Upper lobe of right lung (tissue), 1 donor: ENCODE measurements at regions not wholly inside any gene's neighbourhood (a gene's known extent, or its start where the extent isn't known, plus 50 kb on each side); places are given as distances from the start of the nearest gene placed in this dataset.

Source experiments
- ATAC-seq: fragments of 200-7000 bp; cut with Tn5 transposase; one replicate; pipeline ENCODE4 v1.9.1; 2020; ENCODE audit warnings: mild to moderate bottlenecking, moderate library complexity
- DNase-seq: peaks from one replicate; pipeline ENCODE4 v3.0.0-alpha.2; 2020
- H3K27ac ChIP-seq: fragments of 200-600 bp; one replicate; pipeline ENCODE4 v1.8.0; 2022
- H3K27me3 ChIP-seq: fragments of 200-600 bp; one replicate; pipeline ENCODE4 v1.8.0; 2022; ENCODE audit warnings: mild to moderate bottlenecking
- H3K36me3 ChIP-seq: fragments of 200-600 bp; one replicate; pipeline ENCODE4 v1.8.0; 2022
- H3K4me1 ChIP-seq: fragments of 200-600 bp; one replicate; pipeline ENCODE4 v1.8.0; 2022
- H3K4me3 ChIP-seq: fragments of 200-600 bp; one replicate; pipeline ENCODE4 v1.8.0; 2022; ENCODE audit warnings: mild to moderate bottlenecking
- H3K9me3 ChIP-seq: fragments of 200-600 bp; one replicate; pipeline ENCODE4 v1.8.0; 2022
- intact Hi-C: fragments of 100-400 bp; cut with DNase I; formaldehyde crosslinking; loops from one replicate; pipeline ENCODE4 v1.11.0; 2022
- TF ChIP-seq, protein P1 (sequence below): fragments of 200-600 bp; IDR thresholded peaks from one replicate; pipeline ENCODE4 v1.8.0; 2022; ENCODE audit warnings: antibody characterized with exemption
- donor health status: DM: no; HTN: yes; CAD: no; lungs with severe emphysema.

DNA sequence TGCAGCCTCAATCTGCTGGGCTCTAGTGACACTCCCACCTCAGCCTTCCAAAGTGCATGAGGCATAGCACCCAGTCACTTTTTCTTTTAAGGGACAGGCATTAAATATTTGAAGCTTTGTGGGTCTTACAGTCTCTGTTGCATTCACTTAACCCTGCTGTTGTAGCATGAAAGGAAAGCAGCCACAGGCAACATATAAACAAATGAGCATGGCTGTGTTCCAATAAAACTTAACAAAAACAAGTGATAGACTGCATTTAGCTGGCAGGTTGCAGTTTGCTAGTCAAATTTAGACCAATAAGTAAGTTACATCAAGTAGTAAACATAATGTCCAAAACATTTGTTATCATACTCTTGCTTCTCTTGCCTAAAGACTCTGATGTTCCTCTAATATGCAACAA, 297.3 kb upstream of the MMADHC start:
- no peak for ATAC-seq
- no peak for DNase-seq
- no peak overlapping the region for H3K27ac ChIP-seq

GRCh38 chr2:149877913-149878312, 290.3 kb upstream of the MMADHC start:
- DNase-seq (no peak), ATAC-seq (no peak)
- TF ChIP-seq, protein P1, sequence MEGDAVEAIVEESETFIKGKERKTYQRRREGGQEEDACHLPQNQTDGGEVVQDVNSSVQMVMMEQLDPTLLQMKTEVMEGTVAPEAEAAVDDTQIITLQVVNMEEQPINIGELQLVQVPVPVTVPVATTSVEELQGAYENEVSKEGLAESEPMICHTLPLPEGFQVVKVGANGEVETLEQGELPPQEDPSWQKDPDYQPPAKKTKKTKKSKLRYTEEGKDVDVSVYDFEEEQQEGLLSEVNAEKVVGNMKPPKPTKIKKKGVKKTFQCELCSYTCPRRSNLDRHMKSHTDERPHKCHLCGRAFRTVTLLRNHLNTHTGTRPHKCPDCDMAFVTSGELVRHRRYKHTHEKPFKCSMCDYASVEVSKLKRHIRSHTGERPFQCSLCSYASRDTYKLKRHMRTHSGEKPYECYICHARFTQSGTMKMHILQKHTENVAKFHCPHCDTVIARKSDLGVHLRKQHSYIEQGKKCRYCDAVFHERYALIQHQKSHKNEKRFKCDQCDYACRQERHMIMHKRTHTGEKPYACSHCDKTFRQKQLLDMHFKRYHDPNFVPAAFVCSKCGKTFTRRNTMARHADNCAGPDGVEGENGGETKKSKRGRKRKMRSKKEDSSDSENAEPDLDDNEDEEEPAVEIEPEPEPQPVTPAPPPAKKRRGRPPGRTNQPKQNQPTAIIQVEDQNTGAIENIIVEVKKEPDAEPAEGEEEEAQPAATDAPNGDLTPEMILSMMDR, result no peak
- H3K27me3 ChIP-seq, result no peaks in the 10 kb centered on the region
- intact Hi-C loops, result no loop called here
- no peaks in the 10 kb centered on the region for H3K4me1 ChIP-seq
- no peaks in the 10 kb centered on the region for H3K36me3 ChIP-seq
- H3K4me3 ChIP-seq, result no peak overlapping the region
- H3K9me3 ChIP-seq, result no peaks in the 10 kb centered on the region
- H3K27ac ChIP-seq, result no peak overlapping the region

More for the DNA sequence above, 297.3 kb upstream of the MMADHC start:
- intact Hi-C loops, result no loop called here
- Histone ChIP-seq H3K27me3 (no peaks in the 10 kb centered on the region), H3K4me3 (no peak overlapping the region), H3K4me1 (no peaks in the 10 kb centered on the region), H3K36me3 (no peaks in the 10 kb centered on the region), H3K9me3 (no peaks in the 10 kb centered on the region)
- TF ChIP-seq, protein P1, result no peak

DNA sequence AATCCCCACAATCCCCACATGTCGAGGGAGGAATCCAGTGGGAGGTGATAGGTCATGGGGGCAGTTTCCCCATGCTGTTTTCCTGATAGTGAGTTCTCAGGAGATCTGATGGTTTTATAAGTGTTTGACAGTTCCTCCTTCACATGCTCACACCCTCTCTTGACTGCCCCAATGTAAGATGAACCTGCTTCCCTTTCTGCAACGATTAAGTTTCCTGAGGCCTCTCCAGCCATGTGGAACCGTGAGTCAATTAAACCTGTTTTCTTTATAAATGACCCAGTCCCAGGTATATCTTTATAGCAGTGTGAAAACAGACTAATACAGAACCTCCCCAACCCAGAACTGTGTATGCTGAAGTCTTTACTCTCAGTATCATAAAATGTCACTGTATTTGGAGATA, 289.5 kb upstream of the MMADHC start:
- ATAC-seq (no peak), DNase-seq (no peak)
- no peak overlapping the region for H3K27ac ChIP-seq
- H3K4me1 ChIP-seq, result no peaks in the 10 kb centered on the region
- no peaks in the 10 kb centered on the region for H3K9me3 ChIP-seq
- H3K27me3 ChIP-seq, result no peaks in the 10 kb centered on the region
- TF ChIP-seq, protein P1, result no peak
- no peaks in the 10 kb centered on the region for H3K36me3 ChIP-seq
- intact Hi-C loops, result no loop called here
- H3K4me3 ChIP-seq, result no peak overlapping the region

GRCh38 chr2:149873936-149874335, 286.4 kb upstream of the MMADHC start:
- H3K4me1 ChIP-seq, result no peaks in the 10 kb centered on the region
- no peak overlapping the region for H3K4me3 ChIP-seq
- no peak overlapping the region for H3K27ac ChIP-seq
- TF ChIP-seq, protein P1, result no peak
- H3K36me3 ChIP-seq, result no peaks in the 10 kb centered on the region
- DNase-seq, result no peak
- no peaks in the 10 kb centered on the region for H3K9me3 ChIP-seq
- no peaks in the 10 kb centered on the region for H3K27me3 ChIP-seq
- ATAC-seq, result no peak
- intact Hi-C loops, result no loop called here

- ATAC-seq, result no peak
- no peaks in the 10 kb centered on the region for H3K4me1 ChIP-seq
- no peaks in the 10 kb centered on the region for H3K9me3 ChIP-seq
- TF ChIP-seq, protein P1, result no peak
- intact Hi-C loops, result no loop called here
- DNase-seq, result no peak
- no peak overlapping the region for H3K27ac ChIP-seq
- H3K27me3 ChIP-seq, result no peaks in the 10 kb centered on the region
- H3K4me3 ChIP-seq, result no peak overlapping the region
- no peaks in the 10 kb centered on the region for H3K36me3 ChIP-seq
Measured at GRCh38 chr2:149872638-149873150, 285.1 kb upstream of the MMADHC start.

DNA sequence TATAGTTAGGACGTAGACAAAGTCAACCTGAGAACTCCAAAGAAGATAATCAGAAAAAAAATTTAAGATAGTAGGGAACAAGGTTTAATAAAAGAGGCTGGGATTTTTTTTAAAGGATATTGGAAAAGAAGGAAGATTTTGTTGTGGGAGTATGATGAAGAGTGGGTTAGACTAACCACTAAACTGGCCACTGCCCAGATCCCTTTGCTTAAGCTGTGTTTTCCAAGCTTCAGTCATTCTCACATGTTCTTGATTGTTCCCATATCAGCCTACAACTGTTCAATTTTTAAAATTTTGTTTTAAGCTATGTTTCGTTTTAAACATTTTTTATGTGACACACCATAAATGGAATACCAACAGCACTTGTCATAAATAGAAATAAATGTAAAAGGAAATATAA, 284.5 kb upstream of the MMADHC start:
- ATAC-seq (no peak), DNase-seq (no peak)
- H3K36me3 ChIP-seq, result no peaks in the 10 kb centered on the region
- H3K4me1 ChIP-seq, result no peaks in the 10 kb centered on the region
- intact Hi-C loops, result no loop called here
- H3K9me3 ChIP-seq, result no peaks in the 10 kb centered on the region
- H3K27ac ChIP-seq, result no peak overlapping the region
- no peaks in the 10 kb centered on the region for H3K27me3 ChIP-seq
- no peak overlapping the region for H3K4me3 ChIP-seq
- TF ChIP-seq, protein P1, result no peak
